Dedifferentiated amniotic fluid mesenchymal stem cell (primary cell): ENCODE measurements at regions not wholly inside any gene's neighbourhood (a gene's known extent, or its start where the extent isn't known, plus 50 kb on each side); places are given as distances from the start of the nearest gene placed in this dataset.

Experiments used
- DNase-seq: peaks from one replicate; pipeline ENCODE4 v3.0.0-alpha.2; 2016; ENCODE audit errors: extremely low spot score

- DNase-seq, result no peak
These were observed 137.9 kb downstream of the PJA1 start for GRCh38 chrX:69027181-69028005.

GRCh38 chrX:69025802-69026301, 139.4 kb downstream of the PJA1 start:
- no peak for DNase-seq

GRCh38 chrX:69024931-69025330, 140.3 kb downstream of the PJA1 start:
- DNase-seq, result peak; percentile 55

GRCh38 chrX:69024161-69024736, 141.0 kb downstream of the PJA1 start:
- no peak for DNase-seq

GRCh38 chrX:69022430-69022829, 142.8 kb downstream of the PJA1 start:
- no peak for DNase-seq

- DNase-seq, result no peak
These were observed 143.9 kb downstream of the PJA1 start for GRCh38 chrX:69021141-69021960.

- DNase-seq, result no peak
These were observed 144.9 kb downstream of the PJA1 start for GRCh38 chrX:69020316-69020715.

- no peak for DNase-seq
These were observed 146.0 kb downstream of the PJA1 start for GRCh38 chrX:69019073-69019890.

GRCh38 chrX:69018416-69019072, 146.7 kb downstream of the PJA1 start:
- DNase-seq, result no peak

- DNase-seq, result no peak
These were observed 148.8 kb downstream of the PJA1 start for GRCh38 chrX:69016293-69016941.

- DNase-seq, result no peak
These were observed 149.5 kb downstream of the PJA1 start for GRCh38 chrX:69015564-69016292.

- no peak for DNase-seq
These were observed 150.1 kb downstream of the PJA1 start for GRCh38 chrX:69015156-69015555.

GRCh38 chrX:69014200-69014599, 151.1 kb downstream of the PJA1 start:
- no peak for DNase-seq

GRCh38 chrX:69010339-69010738, 154.9 kb downstream of the PJA1 start:
- DNase-seq, result no peak

- DNase-seq, result no peak
These were observed 164.4 kb downstream of the PJA1 start for GRCh38 chrX:69000877-69001276.

GRCh38 chrX:68999931-69000330, 165.3 kb downstream of the PJA1 start:
- DNase-seq, result no peak

GRCh38 chrX:68999356-68999755, 165.9 kb downstream of the PJA1 start:
- no peak for DNase-seq

- no peak for DNase-seq
These were observed 166.5 kb downstream of the PJA1 start for GRCh38 chrX:68998716-68999115.

GRCh38 chrX:68997911-68998310, 167.3 kb downstream of the PJA1 start:
- peak; percentile 32 for DNase-seq

GRCh38 chrX:68997511-68997910, 167.7 kb downstream of the PJA1 start:
- DNase-seq, result no peak
